Cardiac muscle cell (in vitro differentiated cells and primary cell): ENCODE measurements at regions not wholly inside any gene's neighbourhood (a gene's known extent, or its start where the extent isn't known, plus 50 kb on each side); places are given as distances from the start of the nearest gene placed in this dataset.

Source experiments
- DNase-seq, 2 donors: peaks; one replicate each; pipeline versions ENCODE4 v3.0.0 to v3.0.0-alpha.2; 2010 to 2017; ENCODE audit warnings: low read depth in 1 of 2, low spot score in 1 of 2
- H3K27ac ChIP-seq: fragments of 200-600 bp; sonication (generic); 2 replicates; pipeline ENCODE4 v1.5.1; 2016
- H3K27me3 ChIP-seq: fragments of 200-600 bp; sonication (generic); 2 replicates; pipeline ENCODE4 v1.6.0; 2016; ENCODE audit warnings: control low read depth
- H3K36me3 ChIP-seq: fragments of 200-600 bp; sonication (generic); 2 replicates; pipeline ENCODE4 v1.5.1; 2016; ENCODE audit warnings: control low read depth
- H3K4me1 ChIP-seq: fragments of 200-600 bp; sonication (generic); 2 replicates; pipeline ENCODE4 v1.8.1; 2017; ENCODE audit warnings: low read depth, mild to moderate bottlenecking, mixed run types
- H3K4me3 ChIP-seq: fragments of 200-600 bp; sonication (generic); 2 replicates; pipeline ENCODE4 v1.5.1; 2016; ENCODE audit warnings: mild to moderate bottlenecking
- H3K9me3 ChIP-seq: fragments of 200-600 bp; sonication (generic); 2 replicates; pipeline ENCODE4 v1.5.1; 2017; ENCODE audit warnings: low read depth, mild to moderate bottlenecking, control low read depth
- TF ChIP-seq, protein P1 (sequence below): IDR thresholded peaks from 2 replicates; pipeline ENCODE4 v1.5.1; 2012; ENCODE audit warnings: low read depth, mild to moderate bottlenecking, low read length

DNA sequence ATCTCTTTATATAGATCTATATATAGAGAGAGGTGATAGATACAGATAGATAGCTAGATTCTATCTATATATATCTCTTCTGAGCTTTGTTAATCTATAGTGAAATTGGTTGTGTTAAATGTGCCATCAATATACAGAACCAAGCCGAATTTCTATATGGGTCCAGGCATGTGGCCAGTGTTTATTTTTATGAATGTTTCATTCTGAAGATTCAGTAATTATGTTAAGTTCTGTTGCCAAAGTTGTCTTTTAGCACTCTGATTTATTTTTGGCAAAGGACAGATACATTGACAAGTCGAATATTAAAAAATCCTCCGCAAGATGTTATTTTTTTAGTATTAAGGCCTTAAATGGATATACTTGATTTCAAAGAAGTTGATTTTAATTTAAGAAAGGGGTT, 190.4 kb upstream of the HTR2A start:
- Histone ChIP-seq H3K9me3 (no peaks in the 10 kb centered on the region), H3K27me3 (no peaks in the 10 kb centered on the region), H3K27ac (no peak overlapping the region), H3K4me1 (no peaks in the 10 kb centered on the region), H3K4me3 (no peak overlapping the region), H3K36me3 (no peaks in the 10 kb centered on the region)
- TF ChIP-seq, protein P1, sequence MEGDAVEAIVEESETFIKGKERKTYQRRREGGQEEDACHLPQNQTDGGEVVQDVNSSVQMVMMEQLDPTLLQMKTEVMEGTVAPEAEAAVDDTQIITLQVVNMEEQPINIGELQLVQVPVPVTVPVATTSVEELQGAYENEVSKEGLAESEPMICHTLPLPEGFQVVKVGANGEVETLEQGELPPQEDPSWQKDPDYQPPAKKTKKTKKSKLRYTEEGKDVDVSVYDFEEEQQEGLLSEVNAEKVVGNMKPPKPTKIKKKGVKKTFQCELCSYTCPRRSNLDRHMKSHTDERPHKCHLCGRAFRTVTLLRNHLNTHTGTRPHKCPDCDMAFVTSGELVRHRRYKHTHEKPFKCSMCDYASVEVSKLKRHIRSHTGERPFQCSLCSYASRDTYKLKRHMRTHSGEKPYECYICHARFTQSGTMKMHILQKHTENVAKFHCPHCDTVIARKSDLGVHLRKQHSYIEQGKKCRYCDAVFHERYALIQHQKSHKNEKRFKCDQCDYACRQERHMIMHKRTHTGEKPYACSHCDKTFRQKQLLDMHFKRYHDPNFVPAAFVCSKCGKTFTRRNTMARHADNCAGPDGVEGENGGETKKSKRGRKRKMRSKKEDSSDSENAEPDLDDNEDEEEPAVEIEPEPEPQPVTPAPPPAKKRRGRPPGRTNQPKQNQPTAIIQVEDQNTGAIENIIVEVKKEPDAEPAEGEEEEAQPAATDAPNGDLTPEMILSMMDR, result no peak
- no peak for DNase-seq

DNA sequence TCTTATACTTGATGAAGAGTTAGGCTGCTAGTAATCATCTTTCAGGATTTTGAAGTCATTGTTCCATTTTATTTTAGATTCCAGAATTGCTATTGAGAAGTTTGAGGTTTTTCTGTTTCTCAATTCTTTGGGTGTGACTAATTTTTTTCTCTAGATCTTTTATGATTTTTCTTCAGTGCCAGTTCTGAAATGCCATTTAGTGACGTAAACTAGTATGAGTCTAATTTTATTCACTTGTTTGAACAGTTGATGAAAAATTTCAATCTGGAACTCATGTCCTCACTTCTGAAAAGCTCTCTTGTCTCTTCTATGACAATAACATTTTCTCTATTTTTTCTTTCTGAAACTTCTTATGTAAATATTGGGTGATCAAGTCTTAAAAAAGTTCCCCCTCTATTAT, 188.5 kb upstream of the HTR2A start:
- no peaks in the 10 kb centered on the region for H3K4me1 ChIP-seq
- H3K36me3 ChIP-seq, result no peaks in the 10 kb centered on the region
- H3K27me3 ChIP-seq, result no peaks in the 10 kb centered on the region
- no peaks in the 10 kb centered on the region for H3K9me3 ChIP-seq
- no peak overlapping the region for H3K4me3 ChIP-seq
- no peak for DNase-seq
- no peak overlapping the region for H3K27ac ChIP-seq
- TF ChIP-seq, protein P1, result no peak

DNA sequence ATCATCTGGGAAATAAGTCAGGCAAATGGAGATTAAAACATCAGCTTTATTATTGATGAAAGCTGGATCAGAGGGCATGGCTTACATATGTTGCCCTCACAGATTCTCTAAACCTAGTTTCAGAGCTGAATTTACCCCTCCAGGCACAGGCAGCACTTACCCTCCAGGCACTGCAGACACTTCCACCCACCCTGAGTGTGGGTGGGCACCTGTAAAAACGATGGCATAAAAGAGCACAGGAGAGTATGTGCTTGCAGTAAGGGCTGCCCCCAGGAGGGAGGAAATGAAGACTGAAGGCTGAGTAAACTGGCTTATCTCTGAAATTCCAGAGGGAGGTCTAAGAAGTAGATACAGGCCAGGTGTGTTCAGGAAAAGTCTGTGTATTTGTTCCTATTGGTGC, 185.0 kb upstream of the HTR2A start:
- no peak for DNase-seq
- H3K9me3 ChIP-seq, result no peaks in the 10 kb centered on the region
- H3K27ac ChIP-seq, result no peak overlapping the region
- TF ChIP-seq, protein P1, result no peak
- H3K36me3 ChIP-seq, result no peaks in the 10 kb centered on the region
- H3K4me1 ChIP-seq, result no peaks in the 10 kb centered on the region
- H3K27me3 ChIP-seq, result no peaks in the 10 kb centered on the region
- no peak overlapping the region for H3K4me3 ChIP-seq

DNA sequence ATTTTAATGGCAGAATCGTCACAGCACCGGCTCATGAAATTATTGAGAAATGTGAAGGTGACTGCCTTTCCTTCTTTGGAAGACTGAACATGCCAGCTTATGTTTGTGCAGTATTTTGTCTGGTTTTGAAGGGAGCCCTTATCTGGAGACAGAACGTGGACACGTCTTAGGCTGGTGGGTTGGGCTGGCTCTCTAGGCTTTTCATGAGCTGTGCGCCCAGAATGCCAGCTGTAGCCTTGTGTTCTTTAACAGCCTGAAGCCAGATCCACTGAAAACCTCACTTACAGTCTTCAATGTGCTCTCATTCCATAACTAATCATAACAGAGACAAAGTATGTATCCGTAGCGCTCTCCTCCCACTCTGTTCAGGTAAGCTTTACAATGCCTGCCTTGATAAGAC, 184.4 kb upstream of the HTR2A start:
- no peak for DNase-seq
- TF ChIP-seq, protein P1, result no peak
- Histone ChIP-seq H3K4me3 (no peak overlapping the region), H3K4me1 (no peaks in the 10 kb centered on the region), H3K9me3 (no peaks in the 10 kb centered on the region), H3K36me3 (no peaks in the 10 kb centered on the region), H3K27me3 (no peaks in the 10 kb centered on the region), H3K27ac (no peak overlapping the region)

DNA sequence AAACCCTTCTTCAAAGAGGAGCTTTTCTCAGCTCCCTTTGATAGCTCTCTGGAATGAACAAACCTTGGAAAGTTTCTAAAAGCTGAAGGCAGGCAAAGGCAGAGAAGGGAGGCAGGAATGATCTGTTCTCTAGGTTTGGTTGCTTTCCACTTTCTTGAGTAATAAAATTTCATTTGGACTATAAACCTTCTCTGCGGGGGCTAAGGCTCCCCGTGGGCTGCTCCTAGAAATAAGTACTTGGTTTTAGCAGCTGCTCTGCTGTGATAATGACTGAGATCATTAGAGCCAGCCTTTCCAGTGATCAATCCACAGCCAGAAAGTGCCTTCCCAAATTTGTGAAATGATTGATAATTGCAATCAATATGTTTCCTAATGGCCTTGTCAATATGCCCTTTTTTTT, 183.8 kb upstream of the HTR2A start:
- Histone ChIP-seq H3K4me3 (no peak overlapping the region), H3K9me3 (no peaks in the 10 kb centered on the region), H3K27ac (no peak overlapping the region), H3K4me1 (no peaks in the 10 kb centered on the region), H3K27me3 (no peaks in the 10 kb centered on the region), H3K36me3 (no peaks in the 10 kb centered on the region)
- DNase-seq, result no peak
- TF ChIP-seq, protein P1, result no peak

DNA sequence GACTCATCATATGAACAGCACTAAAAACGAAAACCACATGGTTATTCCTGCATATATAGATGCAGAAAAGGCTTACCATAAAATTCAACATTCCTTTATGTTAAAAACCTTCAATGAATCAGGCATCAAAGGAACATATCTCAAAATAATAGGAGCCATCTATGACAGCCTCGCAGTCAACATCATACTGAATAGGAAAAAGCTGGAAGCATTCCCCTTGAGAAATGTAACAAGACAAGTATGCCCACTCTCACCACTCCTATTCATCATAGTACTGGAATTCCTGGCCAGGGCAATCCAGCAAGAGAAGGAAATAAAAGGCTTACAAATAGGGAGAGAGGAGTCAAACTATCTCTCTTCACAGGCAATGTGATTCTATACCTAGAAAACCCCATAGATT, 179.6 kb upstream of the HTR2A start:
- Histone ChIP-seq H3K36me3 (no peaks in the 10 kb centered on the region), H3K4me1 (no peaks in the 10 kb centered on the region), H3K4me3 (no peak overlapping the region), H3K9me3 (no peaks in the 10 kb centered on the region), H3K27ac (no peak overlapping the region), H3K27me3 (no peaks in the 10 kb centered on the region)
- TF ChIP-seq, protein P1, result no peak
- DNase-seq, result no peak
